ENCODE measurements at regions not wholly inside any gene's neighbourhood (a gene's known extent, or its start where the extent isn't known, plus 50 kb on each side); places are given as distances from the start of the nearest gene placed in this dataset.

- no peak for TF ChIP-seq ARNT (IDR thresholded peaks at IDR 0.05)
- TF ChIP-seq FOXM1 (IDR thresholded peaks at IDR 0.05; ENCODE audit: borderline replicate concordance) = no peak
- TF ChIP-seq FOXK2 (IDR thresholded peaks at IDR 0.05) = no peak
- TF ChIP-seq SP1 (IDR thresholded peaks at IDR 0.05) = no peak
- TF ChIP-seq CTBP1 (IDR thresholded peaks at IDR 0.05; ENCODE audit: borderline replicate concordance) = no peak
- no peak for TF ChIP-seq ELF4 (IDR thresholded peaks at IDR 0.05)
Observed at GRCh38 chr1:209354840-209355165, 228.7 kb upstream of the CAMK1G start.
